Astrocyte of the spinal cord (primary cell): ENCODE measurements at regions not wholly inside any gene's neighbourhood (a gene's known extent, or its start where the extent isn't known, plus 50 kb on each side); places are given as distances from the start of the nearest gene placed in this dataset.

ENCODE experiments used
- DNase-seq: peaks from one replicate; pipeline ENCODE4 v3.0.0; 2011; ENCODE audit warnings: low read depth, low spot score
- H3K4me3 ChIP-seq: 2 replicates; pipeline ENCODE4 v1.5.1; 2011; ENCODE audit warnings: low read depth, mild to moderate bottlenecking, low read length, moderate library complexity
- in situ Hi-C: cut with HindIII; loops from 2 replicates; pipeline ENCODE4 v1.10.0; 2017; ENCODE audit warnings: low sequenced_read_pairs
- TF ChIP-seq, protein P1 (sequence below): IDR thresholded peaks from 2 replicates; pipeline ENCODE4 v1.5.1; 2012; ENCODE audit warnings: low read depth, mild to moderate bottlenecking, low read length, inconsistent platforms

DNA sequence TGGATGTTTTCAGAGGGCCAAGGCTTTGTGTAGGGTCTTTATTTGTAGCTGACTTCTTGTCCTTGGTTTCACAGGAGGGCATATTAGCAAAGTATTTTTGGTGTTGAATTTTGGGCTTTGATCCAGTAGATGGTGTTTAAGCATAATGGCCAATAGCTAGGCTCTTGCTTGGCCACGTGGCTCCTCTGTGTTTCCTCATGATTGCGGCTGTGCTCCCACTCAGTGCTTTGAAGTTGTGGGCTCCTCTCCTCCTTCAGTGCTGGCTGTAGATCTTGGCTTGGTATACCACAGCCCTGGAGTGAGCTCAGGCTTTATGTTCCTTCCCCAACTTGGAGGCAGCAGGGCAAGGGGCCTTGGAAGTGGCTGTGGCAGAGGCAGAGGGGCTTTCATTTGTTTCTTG lies 107.2 kb upstream of the CENPE start:
- in situ Hi-C loops = no loop called here
- TF ChIP-seq, protein P1, sequence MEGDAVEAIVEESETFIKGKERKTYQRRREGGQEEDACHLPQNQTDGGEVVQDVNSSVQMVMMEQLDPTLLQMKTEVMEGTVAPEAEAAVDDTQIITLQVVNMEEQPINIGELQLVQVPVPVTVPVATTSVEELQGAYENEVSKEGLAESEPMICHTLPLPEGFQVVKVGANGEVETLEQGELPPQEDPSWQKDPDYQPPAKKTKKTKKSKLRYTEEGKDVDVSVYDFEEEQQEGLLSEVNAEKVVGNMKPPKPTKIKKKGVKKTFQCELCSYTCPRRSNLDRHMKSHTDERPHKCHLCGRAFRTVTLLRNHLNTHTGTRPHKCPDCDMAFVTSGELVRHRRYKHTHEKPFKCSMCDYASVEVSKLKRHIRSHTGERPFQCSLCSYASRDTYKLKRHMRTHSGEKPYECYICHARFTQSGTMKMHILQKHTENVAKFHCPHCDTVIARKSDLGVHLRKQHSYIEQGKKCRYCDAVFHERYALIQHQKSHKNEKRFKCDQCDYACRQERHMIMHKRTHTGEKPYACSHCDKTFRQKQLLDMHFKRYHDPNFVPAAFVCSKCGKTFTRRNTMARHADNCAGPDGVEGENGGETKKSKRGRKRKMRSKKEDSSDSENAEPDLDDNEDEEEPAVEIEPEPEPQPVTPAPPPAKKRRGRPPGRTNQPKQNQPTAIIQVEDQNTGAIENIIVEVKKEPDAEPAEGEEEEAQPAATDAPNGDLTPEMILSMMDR = no peak
- no peak overlapping the region for H3K4me3 ChIP-seq
- DNase-seq = no peak

DNA sequence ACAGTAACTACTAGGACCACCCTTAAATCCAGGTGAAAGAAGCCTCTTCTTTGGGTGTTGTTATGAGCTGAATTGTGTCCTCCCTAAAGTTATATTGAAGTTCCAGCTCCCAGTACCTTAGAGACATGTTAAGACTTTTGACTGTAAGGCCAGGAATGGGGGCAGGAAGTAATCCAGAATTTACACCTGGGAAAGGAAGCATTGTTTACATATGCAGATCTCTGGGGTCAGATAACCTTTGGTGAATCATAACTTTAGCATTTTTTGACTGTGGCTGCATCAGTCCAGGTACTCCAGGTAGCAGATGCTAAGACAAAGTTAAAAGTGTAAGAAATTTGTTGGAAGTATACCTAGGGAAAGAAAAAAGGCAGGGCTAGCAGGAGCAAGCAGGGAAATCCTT lies 104.9 kb upstream of the CENPE start:
- in situ Hi-C loops = no loop called here
- DNase-seq = no peak
- TF ChIP-seq, protein P1 = no peak
- no peak overlapping the region for H3K4me3 ChIP-seq

DNA sequence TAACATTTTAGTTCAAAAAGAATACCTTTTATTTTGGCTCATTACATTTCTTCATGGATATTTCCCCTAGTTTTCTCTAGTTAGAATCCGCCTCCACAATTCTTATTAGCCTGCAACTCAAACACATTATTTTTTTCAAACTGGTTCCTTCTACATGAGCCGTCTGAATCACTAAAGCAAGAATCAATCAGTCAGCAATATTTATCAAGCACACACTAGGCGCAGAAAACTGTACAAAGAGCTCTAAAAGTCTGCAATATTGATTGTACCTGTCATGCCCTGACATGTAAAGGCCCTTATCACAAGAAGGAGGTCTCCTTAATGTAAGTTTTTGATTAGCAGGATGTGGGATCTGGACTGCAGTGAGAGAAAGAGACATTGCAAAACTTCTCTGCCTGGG lies 94.8 kb upstream of the CENPE start:
- in situ Hi-C loops = no loop called here
- TF ChIP-seq, protein P1 = no peak

DNA sequence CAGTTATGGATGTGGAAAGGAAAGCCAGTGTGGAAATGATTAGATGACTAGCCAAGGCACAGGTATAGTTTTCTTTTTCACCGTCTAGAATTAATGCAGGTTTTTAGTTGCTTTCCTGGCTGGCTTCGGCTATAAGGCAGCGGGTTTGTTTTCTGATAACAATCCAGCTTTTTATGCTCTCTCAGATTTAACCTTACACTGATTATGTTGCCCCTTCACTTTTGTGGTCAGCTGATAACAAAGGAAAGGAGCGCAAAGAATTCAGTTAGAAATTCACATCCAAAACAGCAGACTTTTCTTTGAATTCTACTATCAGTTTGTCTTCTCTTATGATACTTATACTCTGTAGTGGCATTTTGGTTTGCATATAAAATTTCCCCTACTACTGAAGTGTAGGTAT lies 94.2 kb upstream of the CENPE start:
- H3K4me3 ChIP-seq = no peak overlapping the region
- in situ Hi-C loops = no loop called here
- DNase-seq = no peak
- TF ChIP-seq, protein P1 = no peak

More for the DNA sequence above, 94.8 kb upstream of the CENPE start:
- no peak overlapping the region for H3K4me3 ChIP-seq
- DNase-seq = no peak

DNA sequence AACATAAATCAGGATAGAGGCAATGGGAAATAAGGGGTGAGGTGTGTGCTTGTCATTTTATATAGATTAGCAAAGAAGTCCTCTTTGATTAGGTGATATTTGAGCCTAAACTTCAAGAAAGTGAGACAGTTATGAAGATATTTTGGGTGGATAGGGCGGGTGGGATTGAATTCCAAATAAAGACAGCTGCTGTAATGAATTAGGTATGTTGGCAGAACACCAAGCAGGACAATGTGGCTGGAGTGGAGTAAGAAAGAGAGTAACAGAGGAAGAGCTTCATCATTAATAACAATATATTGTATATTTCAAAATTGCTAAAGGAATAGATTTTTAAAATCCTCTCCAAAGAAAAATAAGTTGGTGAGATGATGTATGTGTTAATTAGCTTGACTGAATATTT lies 91.0 kb upstream of the CENPE start:
- DNase-seq = no peak
- H3K4me3 ChIP-seq = no peak overlapping the region
- in situ Hi-C loops = no loop called here
- TF ChIP-seq, protein P1 = no peak

DNA sequence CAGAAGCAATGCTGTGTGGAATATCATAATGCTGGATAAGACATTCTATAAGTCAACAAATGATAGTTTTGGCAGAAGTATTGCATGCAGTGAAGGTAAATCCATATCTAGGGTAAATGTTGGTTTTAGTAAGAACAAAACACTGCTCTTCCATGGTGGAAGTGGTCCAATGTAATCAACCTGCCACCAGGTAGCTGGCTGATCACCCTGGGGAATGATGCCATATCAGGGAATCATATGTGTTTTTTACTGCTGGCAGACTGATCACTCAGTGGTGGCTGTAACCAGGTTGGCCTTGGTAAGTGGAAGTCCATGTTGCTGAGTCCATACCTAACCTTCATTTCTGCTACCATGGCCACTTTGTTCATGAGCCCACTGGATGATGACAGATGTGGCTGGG lies 74.0 kb upstream of the CENPE start:
- in situ Hi-C loops = no loop called here
- H3K4me3 ChIP-seq = no peak overlapping the region
- no peak for DNase-seq
- TF ChIP-seq, protein P1 = no peak

DNA sequence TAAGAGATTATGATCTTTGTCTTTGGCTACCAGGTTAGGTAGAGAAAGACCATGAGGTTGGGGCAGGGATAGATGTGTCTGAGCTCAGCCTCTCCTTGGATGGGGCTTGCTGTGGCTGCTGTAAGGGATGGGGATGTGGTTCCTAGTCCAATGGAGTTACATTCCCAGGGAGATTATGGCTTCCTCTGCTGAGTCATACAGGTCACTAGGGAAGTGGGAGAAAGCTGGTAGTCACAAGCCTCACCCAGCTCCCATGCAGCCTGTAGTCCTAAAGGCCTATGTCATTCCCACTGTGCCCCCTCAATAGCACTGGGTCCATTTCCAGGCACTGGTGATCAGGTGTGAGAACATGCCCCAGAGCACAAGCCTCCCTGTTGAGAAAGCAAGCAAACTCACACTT lies 70.6 kb upstream of the CENPE start:
- no peak for DNase-seq
- in situ Hi-C loops = no loop called here
- H3K4me3 ChIP-seq = no peak overlapping the region
- TF ChIP-seq, protein P1 = no peak
